ENCODE measurements at regions not wholly inside any gene's neighbourhood (a gene's known extent, or its start where the extent isn't known, plus 50 kb on each side); places are given as distances from the start of the nearest gene placed in this dataset.

DNA sequence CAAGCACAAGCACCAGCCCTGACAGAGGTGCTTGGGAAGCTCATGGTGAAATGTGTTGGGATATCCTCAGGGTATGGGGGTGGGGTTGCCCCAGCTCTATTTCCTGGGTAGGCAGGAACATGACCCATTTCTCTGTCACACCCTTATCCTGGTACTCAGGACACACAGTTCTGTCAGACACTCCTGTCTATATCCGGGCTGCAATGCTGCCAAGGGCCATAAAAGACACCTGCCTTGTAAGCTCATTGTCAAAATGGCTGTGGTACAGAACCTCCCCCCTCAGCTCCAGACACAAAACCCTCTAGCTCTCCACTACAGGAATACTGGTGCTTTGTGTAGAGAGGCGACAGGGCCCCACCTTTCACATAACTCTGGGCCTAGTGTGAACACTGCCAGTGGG, 636.7 kb downstream of the PLA2G4A start:
- Histone ChIP-seq H3K27ac (ENCODE audit: low read length) (no peak overlapping the region), H3K27me3 (ENCODE audit: low read depth, low read length) (no peaks in the 10 kb centered on the region), H3K4me1 (ENCODE audit: low read length) (no peaks in the 10 kb centered on the region), H2AFZ (ENCODE audit: low read depth, low read length) (no peak overlapping the region), H3K4me2 (ENCODE audit: low read length) (no peak overlapping the region), H4K20me1 (ENCODE audit: insufficient read depth, low read length) (no peaks in the 10 kb centered on the region), H3K9ac (ENCODE audit: low read length) (no peak overlapping the region), H3K4me3 (ENCODE audit: low read length) (no peak overlapping the region), H3K9me3 (ENCODE audit: insufficient read depth, low read length) (peaks cover 22% of the 10 kb centered on the region), H3K79me2 (ENCODE audit: low read length) (no peaks in the 10 kb centered on the region), H3K36me3 (replicated peaks; ENCODE audit: low read depth, low read length) (peaks cover 3% of the 10 kb centered on the region)
- no peak for TF ChIP-seq EZH2phosphoT487 (IDR thresholded peaks at IDR 0.05; ENCODE audit: low read depth)
- TF ChIP-seq, protein P1, sequence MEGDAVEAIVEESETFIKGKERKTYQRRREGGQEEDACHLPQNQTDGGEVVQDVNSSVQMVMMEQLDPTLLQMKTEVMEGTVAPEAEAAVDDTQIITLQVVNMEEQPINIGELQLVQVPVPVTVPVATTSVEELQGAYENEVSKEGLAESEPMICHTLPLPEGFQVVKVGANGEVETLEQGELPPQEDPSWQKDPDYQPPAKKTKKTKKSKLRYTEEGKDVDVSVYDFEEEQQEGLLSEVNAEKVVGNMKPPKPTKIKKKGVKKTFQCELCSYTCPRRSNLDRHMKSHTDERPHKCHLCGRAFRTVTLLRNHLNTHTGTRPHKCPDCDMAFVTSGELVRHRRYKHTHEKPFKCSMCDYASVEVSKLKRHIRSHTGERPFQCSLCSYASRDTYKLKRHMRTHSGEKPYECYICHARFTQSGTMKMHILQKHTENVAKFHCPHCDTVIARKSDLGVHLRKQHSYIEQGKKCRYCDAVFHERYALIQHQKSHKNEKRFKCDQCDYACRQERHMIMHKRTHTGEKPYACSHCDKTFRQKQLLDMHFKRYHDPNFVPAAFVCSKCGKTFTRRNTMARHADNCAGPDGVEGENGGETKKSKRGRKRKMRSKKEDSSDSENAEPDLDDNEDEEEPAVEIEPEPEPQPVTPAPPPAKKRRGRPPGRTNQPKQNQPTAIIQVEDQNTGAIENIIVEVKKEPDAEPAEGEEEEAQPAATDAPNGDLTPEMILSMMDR (IDR thresholded peaks at IDR 0.05; ENCODE audit: low read depth, low read length) = no peak

- peaks cover 2% of the 10 kb centered on the region for H3K36me3 ChIP-seq (replicated peaks; ENCODE audit: low read depth, low read length)
- no peak overlapping the region for H3K27ac ChIP-seq (ENCODE audit: low read length)
- no peak overlapping the region for H2AFZ ChIP-seq (ENCODE audit: low read depth, low read length)
- no peak for TF ChIP-seq EZH2phosphoT487 (IDR thresholded peaks at IDR 0.05; ENCODE audit: low read depth)
- TF ChIP-seq, protein P1 (IDR thresholded peaks at IDR 0.05; ENCODE audit: low read depth, low read length) = no peak
- H3K4me1 ChIP-seq (ENCODE audit: low read length) = no peaks in the 10 kb centered on the region
- no peaks in the 10 kb centered on the region for H3K27me3 ChIP-seq (ENCODE audit: low read depth, low read length)
- no peaks in the 10 kb centered on the region for H4K20me1 ChIP-seq (ENCODE audit: insufficient read depth, low read length)
- H3K4me2 ChIP-seq (ENCODE audit: low read length) = no peak overlapping the region
- no peak overlapping the region for H3K9ac ChIP-seq (ENCODE audit: low read length)
- no peaks in the 10 kb centered on the region for H3K79me2 ChIP-seq (ENCODE audit: low read length)
- H3K4me3 ChIP-seq (ENCODE audit: low read length) = no peak overlapping the region
- peaks cover 6% of the 10 kb centered on the region; the same call in 1 of the 2 replicates for H3K9me3 ChIP-seq (ENCODE audit: insufficient read depth, low read length)
Observed at GRCh38 chr1:187469836-187470235, 641.1 kb downstream of the PLA2G4A start.

- H3K4me1 ChIP-seq (ENCODE audit: low read length) = no peaks in the 10 kb centered on the region
- no peaks in the 10 kb centered on the region for H4K20me1 ChIP-seq (ENCODE audit: insufficient read depth, low read length)
- no peak overlapping the region for H2AFZ ChIP-seq (ENCODE audit: low read depth, low read length)
- no peaks in the 10 kb centered on the region for H3K9me3 ChIP-seq (ENCODE audit: insufficient read depth, low read length)
- no peaks in the 10 kb centered on the region for H3K36me3 ChIP-seq (replicated peaks; ENCODE audit: low read depth, low read length)
- no peak overlapping the region for H3K27ac ChIP-seq (ENCODE audit: low read length)
- H3K4me2 ChIP-seq (ENCODE audit: low read length) = no peak overlapping the region
- no peak overlapping the region for H3K4me3 ChIP-seq (ENCODE audit: low read length)
- H3K9ac ChIP-seq (ENCODE audit: low read length) = no peak overlapping the region
- TF ChIP-seq, protein P1 (IDR thresholded peaks at IDR 0.05; ENCODE audit: low read depth, low read length) = no peak
- TF ChIP-seq EZH2phosphoT487 (IDR thresholded peaks at IDR 0.05; ENCODE audit: low read depth) = no peak
- no peaks in the 10 kb centered on the region for H3K27me3 ChIP-seq (ENCODE audit: low read depth, low read length)
- no peaks in the 10 kb centered on the region for H3K79me2 ChIP-seq (ENCODE audit: low read length)
Observed at GRCh38 chr1:187471555-187471954, 642.8 kb downstream of the PLA2G4A start.

DNA sequence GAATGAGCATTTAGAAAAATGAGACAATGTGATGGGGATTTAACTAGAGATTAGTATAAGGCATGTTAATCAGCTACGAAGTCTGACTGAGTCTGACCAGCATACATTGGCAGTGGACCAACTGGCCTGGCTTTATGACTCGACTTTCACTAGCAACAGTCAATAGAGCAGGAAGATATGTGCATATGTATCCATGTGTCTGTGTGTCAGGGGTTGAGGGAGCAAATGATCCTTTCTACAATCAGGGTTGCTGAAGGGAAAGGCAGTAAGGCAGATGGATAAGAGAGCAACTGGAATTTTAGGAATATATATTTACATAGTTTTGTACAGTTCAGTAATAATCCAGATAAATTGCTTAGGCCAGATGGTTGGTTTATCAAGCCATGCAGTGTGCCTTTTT, 645.6 kb downstream of the PLA2G4A start:
- Histone ChIP-seq H3K4me2 (ENCODE audit: low read length) (no peak overlapping the region), H3K4me1 (ENCODE audit: low read length) (no peaks in the 10 kb centered on the region), H4K20me1 (ENCODE audit: insufficient read depth, low read length) (no peaks in the 10 kb centered on the region), H3K27me3 (ENCODE audit: low read depth, low read length) (no peaks in the 10 kb centered on the region), H3K79me2 (ENCODE audit: low read length) (no peaks in the 10 kb centered on the region), H3K9ac (ENCODE audit: low read length) (no peak overlapping the region), H3K36me3 (replicated peaks; ENCODE audit: low read depth, low read length) (no peaks in the 10 kb centered on the region), H3K9me3 (ENCODE audit: insufficient read depth, low read length) (no peaks in the 10 kb centered on the region), H2AFZ (ENCODE audit: low read depth, low read length) (no peak overlapping the region), H3K27ac (ENCODE audit: low read length) (no peak overlapping the region), H3K4me3 (ENCODE audit: low read length) (no peak overlapping the region)
- no peak for TF ChIP-seq EZH2phosphoT487 (IDR thresholded peaks at IDR 0.05; ENCODE audit: low read depth)
- TF ChIP-seq, protein P1 (IDR thresholded peaks at IDR 0.05; ENCODE audit: low read depth, low read length) = no peak

Measured in OCI-LY3 (cell line).